ENCODE measurements at regions not wholly inside any gene's neighbourhood (a gene's known extent, or its start where the extent isn't known, plus 50 kb on each side); places are given as distances from the start of the nearest gene placed in this dataset.

DNA sequence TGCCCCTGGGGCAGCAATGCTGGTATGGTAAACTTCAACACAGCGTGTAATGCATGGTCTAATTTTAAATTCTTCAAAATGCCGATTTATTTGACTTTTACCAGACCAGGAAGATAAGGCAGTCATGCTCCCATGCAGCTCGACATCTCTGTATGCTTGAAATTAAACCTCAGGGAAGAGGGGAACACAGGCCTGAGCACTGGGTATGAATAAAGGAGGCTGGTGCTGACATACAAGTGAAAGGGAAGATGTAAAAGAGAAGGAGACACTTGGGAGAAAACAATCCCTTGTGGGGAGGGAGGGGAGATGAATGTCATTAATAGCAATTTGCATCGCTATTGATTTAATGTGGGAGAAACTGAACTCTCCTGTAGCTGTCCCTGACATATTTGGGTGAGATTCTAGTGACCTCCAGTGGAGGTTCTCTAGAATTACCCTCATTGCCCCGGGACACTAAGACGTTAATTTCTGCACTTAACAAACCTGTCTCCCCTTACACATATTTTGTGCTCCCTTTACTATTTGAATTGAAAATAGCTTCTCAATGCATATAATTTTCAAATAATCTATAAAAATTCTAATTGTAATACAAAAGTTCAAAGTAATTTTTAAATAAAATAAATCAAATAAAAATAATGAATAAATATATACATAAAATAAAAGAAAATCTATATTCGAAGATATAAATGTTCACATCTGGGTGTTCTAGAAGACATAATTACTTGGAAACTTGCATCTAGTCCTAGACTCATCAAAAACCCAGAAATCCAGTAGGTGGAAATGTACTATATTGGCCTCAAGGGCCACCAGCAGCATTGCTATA, 283.1 kb downstream of the LMX1A start:
- peak; percentile 29 for DNase-seq

GRCh38 chr1:165070675-165071074, 285.8 kb downstream of the LMX1A start:
- no peak for DNase-seq

GRCh38 chr1:165069829-165070228, 286.7 kb downstream of the LMX1A start:
- DNase-seq: no peak

GRCh38 chr1:165068741-165069140, 287.8 kb downstream of the LMX1A start:
- no peak for DNase-seq

- no peak for DNase-seq
Observed at GRCh38 chr1:165067829-165068228, 288.7 kb downstream of the LMX1A start.

- DNase-seq: peak; percentile 85
Observed at GRCh38 chr1:165063181-165063965, 293.1 kb downstream of the LMX1A start.

DNA sequence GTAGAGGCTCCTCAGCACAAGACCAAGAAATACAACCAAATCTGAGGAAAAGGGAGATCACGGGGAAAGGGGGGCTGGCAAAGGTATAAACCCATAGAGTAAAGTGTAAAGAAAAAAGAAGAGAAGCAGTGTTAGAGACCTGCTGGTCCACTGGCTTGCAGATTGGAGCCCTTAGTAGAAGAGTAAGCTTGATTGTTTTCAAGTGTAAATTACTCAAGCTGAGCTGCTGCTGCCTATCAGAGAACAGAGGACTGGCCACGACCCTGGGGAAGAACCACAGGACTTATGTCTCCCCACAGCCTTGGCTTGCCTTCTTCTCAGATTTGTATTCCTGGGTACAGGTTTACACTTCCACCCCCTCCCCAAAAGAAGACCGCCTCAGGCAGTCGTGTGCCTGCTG, 294.2 kb downstream of the LMX1A start:
- no peak for DNase-seq

DNA sequence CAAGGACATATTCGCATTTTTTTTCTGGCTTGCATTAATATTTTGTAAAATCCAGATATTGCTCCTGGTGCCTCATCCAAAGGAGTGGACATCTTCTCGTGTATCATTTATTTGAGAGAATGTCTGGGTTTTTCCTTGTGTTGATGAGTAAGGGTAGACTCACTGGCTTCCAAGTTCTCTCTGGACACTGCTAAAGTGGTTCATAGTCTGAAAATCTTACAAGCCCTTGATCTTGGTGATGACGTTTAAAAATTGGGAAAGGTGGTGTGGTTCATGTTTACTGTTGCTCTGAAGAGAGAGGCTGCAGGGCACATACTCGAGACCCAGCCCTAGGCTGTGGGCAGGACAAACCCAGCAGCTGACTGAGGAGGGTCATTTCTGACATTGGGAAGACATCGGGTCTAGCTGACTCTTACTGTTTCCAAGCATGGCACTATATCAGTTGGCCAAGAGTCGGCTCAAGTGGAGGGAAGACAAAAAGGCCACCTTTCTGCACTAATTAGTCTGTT, 296.2 kb downstream of the LMX1A start:
- no peak for DNase-seq

DNA sequence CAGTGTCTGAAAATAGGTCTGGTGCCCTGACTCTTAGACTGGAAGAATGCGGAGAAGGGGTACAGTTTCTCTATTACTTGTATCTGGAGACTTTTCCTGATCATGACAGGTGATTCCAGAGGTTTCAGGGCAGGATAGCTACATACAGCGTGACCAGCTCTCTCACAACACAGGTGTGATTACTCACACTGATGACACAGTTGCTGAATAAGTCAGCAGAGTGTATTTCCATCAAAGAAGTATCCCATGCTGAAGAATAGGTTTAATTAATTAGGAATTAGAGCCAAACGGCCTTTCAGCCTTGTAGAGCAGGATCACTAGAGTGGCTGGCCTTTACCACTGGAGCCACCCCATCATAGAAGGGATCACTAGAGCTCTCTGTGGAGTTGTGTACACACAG, 298.6 kb downstream of the LMX1A start:
- no peak for DNase-seq

GRCh38 chr1:165056914-165057313, 299.6 kb downstream of the LMX1A start:
- DNase-seq: peak; percentile 34

DNA sequence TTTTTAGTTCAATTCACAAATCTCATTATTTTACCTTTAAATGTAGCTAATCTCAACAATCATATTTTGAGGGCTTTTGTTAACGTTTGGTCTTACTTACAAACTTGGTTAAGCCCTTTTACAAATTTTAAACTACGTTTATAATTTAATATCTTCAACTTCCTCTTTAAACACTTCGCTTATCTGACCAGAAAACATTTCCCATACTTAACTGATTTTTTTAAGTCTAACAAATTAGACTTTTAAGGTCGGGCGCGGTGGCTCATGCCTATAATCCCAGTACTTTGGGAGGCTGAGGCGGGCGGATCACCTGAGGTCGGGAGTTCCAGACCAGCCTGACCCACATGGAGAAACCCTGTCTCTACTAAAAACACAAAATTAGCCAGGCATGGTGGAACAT, 300.9 kb downstream of the LMX1A start:
- DNase-seq: no peak

DNA sequence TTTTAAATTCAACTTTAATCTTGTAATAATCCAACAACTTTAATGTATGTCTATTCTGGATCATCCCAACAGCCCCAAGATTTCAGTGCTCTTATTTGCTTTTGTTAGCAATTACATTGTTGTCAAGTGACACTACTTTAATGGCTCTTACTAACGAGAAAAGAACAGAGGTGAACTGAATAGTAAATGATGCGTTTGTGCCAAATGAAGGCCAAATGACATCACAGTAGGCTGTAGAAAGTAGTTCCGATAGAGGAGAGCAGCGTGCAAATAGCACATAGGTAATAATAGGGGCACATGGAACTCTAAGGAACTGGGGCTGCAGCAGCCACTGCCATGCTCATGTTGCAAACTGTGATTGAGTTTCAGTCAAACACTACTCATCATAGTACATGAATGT, 301.9 kb downstream of the LMX1A start:
- DNase-seq: no peak

- no peak for DNase-seq
Observed at GRCh38 chr1:165053351-165053750, 303.2 kb downstream of the LMX1A start.

DNA sequence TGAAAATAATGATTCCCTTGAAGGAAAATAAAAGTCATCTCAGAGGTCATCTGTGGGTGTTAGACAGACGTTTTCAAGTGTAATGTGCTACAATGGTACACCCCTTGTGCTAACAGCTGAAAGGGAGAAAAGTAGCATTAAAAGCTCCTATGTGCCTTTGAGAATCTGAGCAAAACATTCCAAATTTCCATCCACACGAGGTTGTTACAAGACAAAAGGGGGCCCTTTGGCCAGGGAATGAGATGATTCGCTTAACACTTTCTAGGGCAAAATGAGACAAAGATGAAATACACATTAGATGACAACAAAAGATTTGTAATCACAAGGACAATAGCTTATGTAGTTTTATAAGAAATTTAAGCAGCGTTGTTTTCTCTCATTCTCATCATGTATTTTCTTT, 303.6 kb downstream of the LMX1A start:
- peak; percentile 5 for DNase-seq

- no peak for DNase-seq
Observed at GRCh38 chr1:165052431-165052830, 304.1 kb downstream of the LMX1A start.

DNA sequence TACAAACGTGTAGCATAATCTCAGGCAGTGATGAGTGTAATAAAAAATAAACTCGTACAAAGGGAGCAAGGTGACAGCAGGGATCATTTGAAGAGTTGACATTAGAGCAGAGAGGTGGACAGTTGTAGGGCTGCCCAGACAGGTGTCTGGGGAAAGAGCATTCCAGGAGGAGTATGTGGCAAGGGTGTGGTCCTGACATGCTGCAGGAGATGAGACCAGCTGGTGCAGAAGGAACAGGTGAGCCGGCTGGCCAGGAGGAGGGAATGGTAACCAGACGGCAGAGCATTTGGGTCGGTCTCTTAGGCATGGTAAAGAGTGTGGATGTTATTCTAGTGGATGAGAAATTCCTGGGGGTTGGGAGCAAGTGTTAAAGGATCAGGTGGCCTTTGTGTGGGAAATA, 306.3 kb downstream of the LMX1A start:
- no peak for DNase-seq

DNA sequence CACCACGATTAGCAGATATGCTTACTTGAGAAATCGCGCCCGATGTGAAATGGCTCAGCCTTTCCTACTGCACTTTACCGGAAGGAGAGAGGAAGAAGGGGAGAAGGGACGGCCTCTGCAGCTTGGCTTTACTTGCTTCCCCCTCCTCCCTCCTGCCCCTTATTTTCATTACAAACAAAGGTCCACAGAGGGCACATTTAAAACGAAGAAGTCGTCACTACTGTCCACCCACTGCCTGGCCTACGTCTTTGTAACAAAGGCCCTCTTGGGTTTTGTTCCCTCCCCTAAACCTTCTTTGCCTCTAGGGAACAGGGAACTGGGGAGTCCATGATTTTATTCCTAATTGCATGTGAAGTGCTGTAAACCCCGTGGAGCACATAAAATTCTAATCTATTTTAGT, 308.5 kb downstream of the LMX1A start:
- DNase-seq: no peak

DNA sequence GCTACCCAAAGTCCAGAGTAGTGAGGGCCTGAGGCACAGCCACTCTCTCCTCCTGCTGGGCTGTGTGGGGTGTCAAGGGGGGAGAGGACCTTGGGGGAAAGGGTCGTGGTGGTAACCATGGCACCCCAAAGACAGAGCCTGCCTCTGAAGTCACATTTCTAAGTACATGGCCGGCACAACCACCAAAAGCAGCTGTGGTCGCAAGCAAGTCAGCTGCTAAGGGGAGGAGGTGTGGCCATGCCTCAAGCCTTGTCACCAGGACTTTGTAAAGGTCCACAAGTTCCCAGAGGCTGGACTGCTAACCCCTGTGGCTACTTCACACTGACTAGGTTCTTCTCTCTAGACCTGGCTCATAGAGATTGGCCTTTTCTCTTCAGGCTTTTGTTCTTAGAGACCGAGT, 310.6 kb downstream of the LMX1A start:
- no peak for DNase-seq

DNA sequence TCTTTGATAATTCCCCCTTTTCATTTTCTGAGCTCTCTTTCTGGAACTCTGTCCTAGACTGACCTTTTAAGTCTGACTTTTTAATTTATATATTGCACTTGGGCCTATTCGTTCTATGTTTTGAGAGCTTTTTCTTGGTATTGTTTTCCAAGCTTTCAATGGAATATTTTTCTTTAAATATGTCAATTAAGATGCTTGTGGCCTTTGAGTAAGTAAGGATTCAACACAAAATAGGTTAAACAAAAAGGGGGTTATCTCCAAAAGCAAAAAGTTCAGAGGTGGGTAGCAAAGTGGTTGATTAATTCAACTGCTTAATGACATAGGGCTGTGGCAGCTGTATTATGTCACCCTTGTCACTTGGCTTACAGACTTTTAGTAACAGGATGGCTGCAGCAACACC, 315.9 kb downstream of the LMX1A start:
- no peak for DNase-seq

GRCh38 chr1:165039996-165040395, 316.5 kb downstream of the LMX1A start:
- no peak for DNase-seq

DNA sequence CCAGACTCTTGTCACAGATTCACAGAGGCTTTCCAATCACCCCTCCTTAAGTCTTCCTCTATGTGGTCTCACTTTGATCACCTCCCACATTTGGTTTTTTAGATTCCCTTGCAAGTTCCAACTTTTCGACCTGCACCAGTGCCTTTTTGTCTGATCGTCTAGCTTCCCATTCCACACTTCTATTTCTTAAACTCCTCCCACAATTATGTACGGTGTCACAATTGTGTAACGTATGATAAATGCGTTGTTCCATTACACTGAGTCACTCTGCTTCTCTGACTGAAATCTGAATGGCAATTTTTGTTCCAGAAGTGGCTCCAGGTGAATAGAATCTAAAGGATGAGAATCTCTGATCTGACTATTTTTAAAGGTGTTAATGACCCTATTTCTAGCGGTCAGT, 320.1 kb downstream of the LMX1A start:
- no peak for DNase-seq

GRCh38 chr1:165034136-165034809, 322.2 kb downstream of the LMX1A start:
- no peak for DNase-seq

DNA sequence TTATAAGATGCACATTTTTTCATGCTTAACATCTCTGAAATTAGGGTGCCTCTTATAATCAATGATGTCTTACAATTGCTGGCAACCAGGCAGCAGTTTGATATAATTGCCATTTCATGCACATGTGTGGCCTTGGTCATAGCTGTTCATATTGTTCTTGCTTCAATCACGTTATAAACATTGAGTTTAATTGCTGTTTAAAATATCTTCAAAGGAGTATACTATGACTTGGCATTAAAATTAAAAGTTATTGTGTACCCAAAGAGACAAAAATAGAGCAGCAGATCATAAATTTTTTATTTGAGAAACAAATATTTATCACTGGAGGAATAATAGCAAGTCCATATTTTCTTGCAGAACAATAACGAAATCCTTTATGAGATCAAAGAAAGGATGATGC, 325.5 kb downstream of the LMX1A start:
- no peak for DNase-seq

Data from skin of body (tissue), 1 donor.